ENCODE measurements at regions not wholly inside any gene's neighbourhood (a gene's known extent, or its start where the extent isn't known, plus 50 kb on each side); places are given as distances from the start of the nearest gene placed in this dataset.

DNA sequence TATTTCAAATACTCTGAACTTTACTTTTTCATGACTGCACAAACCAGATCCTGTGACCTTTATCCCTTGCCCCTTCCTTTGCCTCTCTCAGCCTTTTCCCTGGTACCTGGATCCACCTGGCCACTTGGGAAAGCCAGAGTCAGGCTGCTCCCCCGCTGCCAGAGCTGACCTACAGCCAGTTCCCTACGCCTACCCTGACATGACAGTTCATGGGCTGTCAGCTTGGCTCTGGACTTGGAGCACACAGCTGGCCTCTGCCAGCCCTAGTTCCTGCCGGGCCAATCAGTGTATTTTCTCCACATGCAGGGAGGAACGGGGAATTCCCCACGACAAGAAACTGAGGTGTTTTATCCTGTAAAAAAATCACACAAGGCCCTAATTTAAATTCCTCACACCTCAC, 382.6 kb downstream of the INSC start:
- TF ChIP-seq, protein P1, sequence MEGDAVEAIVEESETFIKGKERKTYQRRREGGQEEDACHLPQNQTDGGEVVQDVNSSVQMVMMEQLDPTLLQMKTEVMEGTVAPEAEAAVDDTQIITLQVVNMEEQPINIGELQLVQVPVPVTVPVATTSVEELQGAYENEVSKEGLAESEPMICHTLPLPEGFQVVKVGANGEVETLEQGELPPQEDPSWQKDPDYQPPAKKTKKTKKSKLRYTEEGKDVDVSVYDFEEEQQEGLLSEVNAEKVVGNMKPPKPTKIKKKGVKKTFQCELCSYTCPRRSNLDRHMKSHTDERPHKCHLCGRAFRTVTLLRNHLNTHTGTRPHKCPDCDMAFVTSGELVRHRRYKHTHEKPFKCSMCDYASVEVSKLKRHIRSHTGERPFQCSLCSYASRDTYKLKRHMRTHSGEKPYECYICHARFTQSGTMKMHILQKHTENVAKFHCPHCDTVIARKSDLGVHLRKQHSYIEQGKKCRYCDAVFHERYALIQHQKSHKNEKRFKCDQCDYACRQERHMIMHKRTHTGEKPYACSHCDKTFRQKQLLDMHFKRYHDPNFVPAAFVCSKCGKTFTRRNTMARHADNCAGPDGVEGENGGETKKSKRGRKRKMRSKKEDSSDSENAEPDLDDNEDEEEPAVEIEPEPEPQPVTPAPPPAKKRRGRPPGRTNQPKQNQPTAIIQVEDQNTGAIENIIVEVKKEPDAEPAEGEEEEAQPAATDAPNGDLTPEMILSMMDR (IDR thresholded peaks at IDR 0.05): no peak
- intact Hi-C loops (cut with DNase I, micrococcal nuclease): no loop called here
- POLR2A ChIA-PET: no interaction called here
- no peaks in the 10 kb centered on the region for H3K27me3 ChIP-seq (ENCODE audit: control insufficient read depth in 1 of 2, insufficient read depth in 2 of 2, low read length in 2 of 2)
- H3K27me3 Mint-ChIP-seq: no peaks in the 10 kb centered on the region
- CTCF ChIA-PET: no interaction called here
- H3K27ac ChIP-seq (ENCODE audit: low read depth in 1 of 2, low read length in 2 of 2): no peak overlapping the region
- ATAC-seq (ENCODE audit: poor library complexity) (no peak), DNase-seq (no peak)
- no peaks in the 10 kb centered on the region for H3K36me3 ChIP-seq (ENCODE audit: insufficient read depth, low read length)
- H3K9me3 ChIP-seq (ENCODE audit: control insufficient read depth in 1 of 2, insufficient read depth in 1 of 2, low read length in 2 of 2): no peaks in the 10 kb centered on the region
- no peak overlapping the region for H3K27ac Mint-ChIP-seq
- no peaks in the 10 kb centered on the region for H3K4me1 Mint-ChIP-seq (ENCODE audit: low read depth)
- no peak overlapping the region for H3K4me3 Mint-ChIP-seq
- no peaks in the 10 kb centered on the region for H3K9me3 Mint-ChIP-seq
- H3K4me1 ChIP-seq (ENCODE audit: insufficient read depth, low read length): no peaks in the 10 kb centered on the region
- no peak overlapping the region for H3K4me3 ChIP-seq (ENCODE audit: low read length)
- H3K36me3 Mint-ChIP-seq (ENCODE audit: low read depth): no peaks in the 10 kb centered on the region

DNA sequence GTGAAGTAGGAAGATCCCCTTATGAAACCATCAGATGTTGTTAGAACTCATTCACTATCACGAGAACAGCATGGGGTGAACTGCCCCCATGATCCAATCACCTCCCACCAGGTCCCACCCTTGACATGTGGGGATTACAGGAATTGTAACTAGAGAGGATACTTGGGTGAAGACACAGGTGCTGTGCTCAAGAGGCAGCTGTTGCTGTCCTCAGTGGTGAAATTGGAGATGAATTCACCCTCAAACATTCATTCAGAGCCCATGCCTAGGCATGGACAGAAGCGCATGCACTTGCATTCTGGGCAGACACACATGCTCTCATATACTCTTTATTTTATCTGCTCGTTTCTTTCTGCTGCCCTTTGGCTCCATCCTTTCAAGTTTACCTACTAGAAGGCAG, 385.0 kb downstream of the INSC start:
- ChIA-PET CTCF (no interaction called here), POLR2A (no interaction called here)
- Mint-ChIP-seq H3K27ac (no peak overlapping the region), H3K4me1 (ENCODE audit: low read depth) (no peaks in the 10 kb centered on the region), H3K27me3 (no peaks in the 10 kb centered on the region), H3K9me3 (peaks cover 2% of the 10 kb centered on the region), H3K36me3 (ENCODE audit: low read depth) (no peaks in the 10 kb centered on the region), H3K4me3 (no peak overlapping the region)
- no peak overlapping the region for H3K27ac ChIP-seq (ENCODE audit: low read depth in 1 of 2, low read length in 2 of 2)
- intact Hi-C loops (cut with DNase I, micrococcal nuclease): no loop called here
- no peaks in the 10 kb centered on the region for H3K9me3 ChIP-seq (ENCODE audit: control insufficient read depth in 1 of 2, insufficient read depth in 1 of 2, low read length in 2 of 2)
- no peaks in the 10 kb centered on the region for H3K36me3 ChIP-seq (ENCODE audit: insufficient read depth, low read length)
- TF ChIP-seq, protein P1 (IDR thresholded peaks at IDR 0.05): no peak
- H3K27me3 ChIP-seq (ENCODE audit: control insufficient read depth in 1 of 2, insufficient read depth in 2 of 2, low read length in 2 of 2): no peaks in the 10 kb centered on the region
- no peak overlapping the region for H3K4me3 ChIP-seq (ENCODE audit: low read length)
- ATAC-seq (ENCODE audit: poor library complexity) (no peak), DNase-seq (no peak)
- H3K4me1 ChIP-seq (ENCODE audit: insufficient read depth, low read length): no peaks in the 10 kb centered on the region

DNA sequence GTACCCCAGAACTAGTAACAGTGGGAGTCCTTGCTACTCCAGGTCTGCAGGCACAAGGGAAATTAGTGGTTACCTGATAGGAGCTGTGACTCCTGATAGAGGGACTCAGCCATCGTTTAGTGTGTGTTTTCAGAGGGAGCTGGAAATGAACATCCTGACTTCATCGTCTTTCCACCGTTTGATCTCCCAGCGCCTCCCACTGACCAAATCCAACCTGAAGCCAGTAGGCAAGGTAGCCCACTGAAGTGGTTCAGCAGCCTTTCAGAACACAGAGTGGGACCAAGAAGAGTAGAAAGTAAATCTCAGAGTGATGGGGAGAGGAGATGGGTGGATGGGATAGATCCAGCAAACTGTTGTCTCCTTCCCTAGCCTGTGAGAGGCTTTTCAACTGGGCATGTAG, 385.9 kb downstream of the INSC start:
- intact Hi-C loops (cut with DNase I, micrococcal nuclease): no loop called here
- DNase-seq (no peak), ATAC-seq (ENCODE audit: poor library complexity) (no peak)
- POLR2A ChIA-PET: no interaction called here
- Histone ChIP-seq H3K9me3 (ENCODE audit: control insufficient read depth in 1 of 2, insufficient read depth in 1 of 2, low read length in 2 of 2) (no peaks in the 10 kb centered on the region), H3K27me3 (ENCODE audit: control insufficient read depth in 1 of 2, insufficient read depth in 2 of 2, low read length in 2 of 2) (no peaks in the 10 kb centered on the region), H3K4me3 (ENCODE audit: low read length) (no peak overlapping the region), H3K36me3 (ENCODE audit: insufficient read depth, low read length) (no peaks in the 10 kb centered on the region), H3K4me1 (ENCODE audit: insufficient read depth, low read length) (no peaks in the 10 kb centered on the region), H3K27ac (ENCODE audit: low read depth in 1 of 2, low read length in 2 of 2) (no peak overlapping the region)
- TF ChIP-seq, protein P1 (IDR thresholded peaks at IDR 0.05): no peak
- Mint-ChIP-seq H3K27ac (no peak overlapping the region), H3K36me3 (ENCODE audit: low read depth) (no peaks in the 10 kb centered on the region), H3K27me3 (no peaks in the 10 kb centered on the region), H3K4me1 (ENCODE audit: low read depth) (no peaks in the 10 kb centered on the region), H3K9me3 (peaks cover 2% of the 10 kb centered on the region), H3K4me3 (no peak overlapping the region)
- CTCF ChIA-PET: no interaction called here
